ENCODE measurements at regions not wholly inside any gene's neighbourhood (a gene's known extent, or its start where the extent isn't known, plus 50 kb on each side); places are given as distances from the start of the nearest gene placed in this dataset.

GRCh38 chr20:39698752-39699151, 736.6 kb downstream of the DHX35 start:
- no peak for DNase-seq (ENCODE audit: low spot score)

GRCh38 chr20:39691151-39691862, 729.2 kb downstream of the DHX35 start:
- DNase-seq (ENCODE audit: low spot score), result no peak

GRCh38 chr20:39676857-39677391, 714.8 kb downstream of the DHX35 start:
- peak; percentile 6 for DNase-seq (ENCODE audit: low spot score)

- no peak for DNase-seq (ENCODE audit: low spot score)
These were observed 714.1 kb downstream of the DHX35 start for GRCh38 chr20:39676241-39676640.

GRCh38 chr20:39674842-39675241, 712.7 kb downstream of the DHX35 start:
- no peak for DNase-seq (ENCODE audit: low spot score)

- no peak for DNase-seq (ENCODE audit: low spot score)
These were observed 708.8 kb downstream of the DHX35 start for GRCh38 chr20:39670988-39671387.

- DNase-seq (ENCODE audit: low spot score), result no peak
These were observed 707.5 kb downstream of the DHX35 start for GRCh38 chr20:39669659-39670058.

GRCh38 chr20:39668038-39668437, 705.9 kb downstream of the DHX35 start:
- no peak for DNase-seq (ENCODE audit: low spot score)

GRCh38 chr20:39661833-39662232, 699.7 kb downstream of the DHX35 start:
- no peak for DNase-seq (ENCODE audit: low spot score)

- DNase-seq (ENCODE audit: low spot score), result no peak
These were observed 698.8 kb downstream of the DHX35 start for GRCh38 chr20:39660965-39661364.

GRCh38 chr20:39660226-39660625, 698.1 kb downstream of the DHX35 start:
- no peak for DNase-seq (ENCODE audit: low spot score)

- DNase-seq (ENCODE audit: low spot score), result no peak
These were observed 696.7 kb downstream of the DHX35 start for GRCh38 chr20:39658662-39659409.

- no peak for DNase-seq (ENCODE audit: low spot score)
These were observed 692.0 kb downstream of the DHX35 start for GRCh38 chr20:39654171-39654570.

GRCh38 chr20:39651645-39652325, 689.6 kb downstream of the DHX35 start:
- no peak for DNase-seq (ENCODE audit: low spot score)

- DNase-seq (ENCODE audit: low spot score), result no peak
These were observed 684.8 kb downstream of the DHX35 start for GRCh38 chr20:39646874-39647413.

- no peak for DNase-seq (ENCODE audit: low spot score)
These were observed 683.0 kb downstream of the DHX35 start for GRCh38 chr20:39645131-39645530.

- no peak for DNase-seq (ENCODE audit: low spot score)
These were observed 681.1 kb downstream of the DHX35 start for GRCh38 chr20:39643292-39643691.

GRCh38 chr20:39641423-39641822, 679.3 kb downstream of the DHX35 start:
- no peak for DNase-seq (ENCODE audit: low spot score)

GRCh38 chr20:39640147-39640546, 678.0 kb downstream of the DHX35 start:
- DNase-seq (ENCODE audit: low spot score), result no peak

GRCh38 chr20:39638731-39639130, 676.6 kb downstream of the DHX35 start:
- no peak for DNase-seq (ENCODE audit: low spot score)

GRCh38 chr20:39633689-39634088, 671.5 kb downstream of the DHX35 start:
- no peak for DNase-seq (ENCODE audit: low spot score)

GRCh38 chr20:39632757-39633156, 670.6 kb downstream of the DHX35 start:
- no peak for DNase-seq (ENCODE audit: low spot score)

- DNase-seq (ENCODE audit: low spot score), result no peak
These were observed 670.0 kb downstream of the DHX35 start for GRCh38 chr20:39632176-39632575.

Data from HuH-7 (cell line).